Gastrocnemius medialis (tissue), 4 donors: ENCODE measurements at regions not wholly inside any gene's neighbourhood (a gene's known extent, or its start where the extent isn't known, plus 50 kb on each side); places are given as distances from the start of the nearest gene placed in this dataset.

Experiments used
- CTCF ChIP-seq, 5 experiments: fragments of 450-650 bp in 3 of 5; fragments of 200-600 bp in 2 of 5; sonication (generic) in 2 of 5; IDR thresholded peaks in 4 of 5; conservative IDR thresholded peaks in 1 of 5; 1 replicate in 4 of 5; 2 replicates in 1 of 5; pipeline ENCODE4 v1.5.1; 2016 to 2019; ENCODE audit warnings: antibody characterized with exemption in 5 of 5, mild to moderate bottlenecking in 3 of 5, moderate library complexity in 3 of 5
- POLR2A ChIP-seq, 2 donors: fragments of 450-650 bp; IDR thresholded peaks; one replicate each; pipeline ENCODE4 v1.6.1; 2017; ENCODE audit warnings: antibody characterized with exemption in 2 of 2, mild to moderate bottlenecking in 2 of 2, moderate library complexity in 2 of 2

- TF ChIP-seq CTCF (IDR thresholded peaks at IDR 0.05 in 4 of 5, conservative IDR thresholded peaks at IDR 0.05 in 1 of 5) (no peak), POLR2A (IDR thresholded peaks at IDR 0.05) (no peak)
Observed at GRCh38 chr14:101126731-101127130, 223.2 kb upstream of the RTL1 start.
